ENCODE measurements at regions not wholly inside any gene's neighbourhood (a gene's known extent, or its start where the extent isn't known, plus 50 kb on each side); places are given as distances from the start of the nearest gene placed in this dataset.

DNA sequence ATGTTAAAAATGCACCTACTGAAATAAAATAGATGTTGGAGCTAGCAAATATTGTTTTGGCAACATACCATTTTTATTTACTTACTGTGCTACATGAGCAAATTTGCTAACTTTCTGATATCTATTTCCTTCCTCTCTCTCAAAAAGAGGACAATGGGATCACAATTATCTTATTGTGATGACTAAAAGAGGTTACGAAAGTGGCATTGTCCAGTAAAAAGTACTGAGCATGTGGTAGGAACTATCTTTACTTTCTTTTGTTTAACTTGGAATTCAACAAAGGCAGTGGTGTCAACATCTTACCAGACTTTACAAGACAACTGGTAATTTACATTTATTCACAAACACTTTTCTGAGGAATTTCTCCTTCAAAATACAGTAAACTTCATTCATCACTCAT, 1542.6 kb upstream of the CDH8 start:
- H3K9me1 ChIP-seq (ENCODE audit: control insufficient read depth, extremely low read depth, insufficient read depth, low read length) = no peaks in the 10 kb centered on the region
- H3K4me3 ChIP-seq (ENCODE audit: control insufficient read depth in 2 of 3, extremely low read depth in 1 of 3, insufficient read depth in 2 of 3, low read depth in 1 of 3, low read length in 3 of 3) = no peak overlapping the region
- dilution Hi-C loops (cut with MboI; ENCODE audit: extremely low pct_ligation_motif_present, low sequenced_read_pairs) = no loop called here
- H3K4me1 ChIP-seq (ENCODE audit: control insufficient read depth, extremely low read depth, insufficient read depth, low read length) = no peaks in the 10 kb centered on the region
- H3K79me2 ChIP-seq (ENCODE audit: control insufficient read depth, insufficient read depth, low read length) = no peaks in the 10 kb centered on the region
- no peak for TF ChIP-seq EZH2 (IDR thresholded peaks at IDR 0.05; ENCODE audit: low read length)
- TF ChIP-seq, protein P1, sequence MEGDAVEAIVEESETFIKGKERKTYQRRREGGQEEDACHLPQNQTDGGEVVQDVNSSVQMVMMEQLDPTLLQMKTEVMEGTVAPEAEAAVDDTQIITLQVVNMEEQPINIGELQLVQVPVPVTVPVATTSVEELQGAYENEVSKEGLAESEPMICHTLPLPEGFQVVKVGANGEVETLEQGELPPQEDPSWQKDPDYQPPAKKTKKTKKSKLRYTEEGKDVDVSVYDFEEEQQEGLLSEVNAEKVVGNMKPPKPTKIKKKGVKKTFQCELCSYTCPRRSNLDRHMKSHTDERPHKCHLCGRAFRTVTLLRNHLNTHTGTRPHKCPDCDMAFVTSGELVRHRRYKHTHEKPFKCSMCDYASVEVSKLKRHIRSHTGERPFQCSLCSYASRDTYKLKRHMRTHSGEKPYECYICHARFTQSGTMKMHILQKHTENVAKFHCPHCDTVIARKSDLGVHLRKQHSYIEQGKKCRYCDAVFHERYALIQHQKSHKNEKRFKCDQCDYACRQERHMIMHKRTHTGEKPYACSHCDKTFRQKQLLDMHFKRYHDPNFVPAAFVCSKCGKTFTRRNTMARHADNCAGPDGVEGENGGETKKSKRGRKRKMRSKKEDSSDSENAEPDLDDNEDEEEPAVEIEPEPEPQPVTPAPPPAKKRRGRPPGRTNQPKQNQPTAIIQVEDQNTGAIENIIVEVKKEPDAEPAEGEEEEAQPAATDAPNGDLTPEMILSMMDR (optimal IDR thresholded peaks at IDR 0.05 in 1 of 3, IDR thresholded peaks at IDR 0.05 in 1 of 3, conservative IDR thresholded peaks at IDR 0.05 in 1 of 3; ENCODE audit: extremely low read depth in 1 of 3, insufficient read depth in 2 of 3, low read length in 3 of 3) = no peak
- H3K4me2 ChIP-seq (ENCODE audit: control insufficient read depth, extremely low read depth, insufficient read depth, low read depth, low read length) = no peak overlapping the region
- H4K20me1 ChIP-seq (ENCODE audit: control insufficient read depth, extremely low read depth, insufficient read depth, low read length) = no peaks in the 10 kb centered on the region
- no peak for DNase-seq (ENCODE audit: low read depth, low spot score)
- H2AFZ ChIP-seq (ENCODE audit: control insufficient read depth, low read length) = no peak overlapping the region
- no peaks in the 10 kb centered on the region for H3K27me3 ChIP-seq (ENCODE audit: control insufficient read depth, extremely low read depth, insufficient read depth, low read length)
- H3K9ac ChIP-seq (ENCODE audit: control insufficient read depth, extremely low read depth, insufficient read depth, low read length) = no peak overlapping the region
- no peaks in the 10 kb centered on the region for H3K36me3 ChIP-seq (ENCODE audit: control insufficient read depth in 2 of 2, extremely low read depth in 1 of 2, insufficient read depth in 2 of 2, low read length in 2 of 2)
- no peaks in the 10 kb centered on the region for H3K9me3 ChIP-seq (ENCODE audit: control insufficient read depth, low read depth, low read length)
- FAIRE-seq = no peak
- no peak overlapping the region for H3K27ac ChIP-seq (ENCODE audit: control insufficient read depth, insufficient read depth, low read length)

DNA sequence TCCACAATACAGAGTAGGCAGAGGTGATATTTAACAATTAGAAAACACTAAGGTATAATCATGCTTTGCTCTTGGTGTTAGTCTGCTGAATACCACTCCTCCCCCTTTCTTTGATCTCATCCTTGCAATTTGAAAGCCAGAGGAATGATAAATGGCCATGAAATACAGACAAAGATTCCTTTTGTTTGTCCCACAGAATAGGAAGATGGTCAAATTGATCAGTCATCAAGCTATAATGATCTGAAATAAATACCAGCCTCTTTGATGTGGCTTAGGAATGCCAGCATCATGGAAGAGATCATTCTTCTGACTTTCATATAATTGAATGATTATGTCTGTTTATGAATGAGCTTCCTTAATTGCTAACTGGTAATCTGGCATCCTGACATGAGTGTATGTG, 1541.7 kb upstream of the CDH8 start:
- Histone ChIP-seq H2AFZ (ENCODE audit: control insufficient read depth, low read length) (no peak overlapping the region), H4K20me1 (ENCODE audit: control insufficient read depth, extremely low read depth, insufficient read depth, low read length) (no peaks in the 10 kb centered on the region), H3K27me3 (ENCODE audit: control insufficient read depth, extremely low read depth, insufficient read depth, low read length) (no peaks in the 10 kb centered on the region), H3K27ac (ENCODE audit: control insufficient read depth, insufficient read depth, low read length) (no peak overlapping the region), H3K9ac (ENCODE audit: control insufficient read depth, extremely low read depth, insufficient read depth, low read length) (no peak overlapping the region), H3K36me3 (ENCODE audit: control insufficient read depth in 2 of 2, extremely low read depth in 1 of 2, insufficient read depth in 2 of 2, low read length in 2 of 2) (no peaks in the 10 kb centered on the region), H3K9me1 (ENCODE audit: control insufficient read depth, extremely low read depth, insufficient read depth, low read length) (no peaks in the 10 kb centered on the region), H3K79me2 (ENCODE audit: control insufficient read depth, insufficient read depth, low read length) (no peaks in the 10 kb centered on the region), H3K4me2 (ENCODE audit: control insufficient read depth, extremely low read depth, insufficient read depth, low read depth, low read length) (no peak overlapping the region), H3K9me3 (ENCODE audit: control insufficient read depth, low read depth, low read length) (no peaks in the 10 kb centered on the region), H3K4me1 (ENCODE audit: control insufficient read depth, extremely low read depth, insufficient read depth, low read length) (no peaks in the 10 kb centered on the region), H3K4me3 (ENCODE audit: control insufficient read depth in 2 of 3, extremely low read depth in 1 of 3, insufficient read depth in 2 of 3, low read depth in 1 of 3, low read length in 3 of 3) (no peak overlapping the region)
- FAIRE-seq (no peak), DNase-seq (ENCODE audit: low read depth, low spot score) (no peak)
- TF ChIP-seq, protein P1 (optimal IDR thresholded peaks at IDR 0.05 in 1 of 3, IDR thresholded peaks at IDR 0.05 in 1 of 3, conservative IDR thresholded peaks at IDR 0.05 in 1 of 3; ENCODE audit: extremely low read depth in 1 of 3, insufficient read depth in 2 of 3, low read length in 3 of 3) = no peak
- no peak for TF ChIP-seq EZH2 (IDR thresholded peaks at IDR 0.05; ENCODE audit: low read length)
- dilution Hi-C loops (cut with MboI; ENCODE audit: extremely low pct_ligation_motif_present, low sequenced_read_pairs) = no loop called here

All from keratinocyte (primary cell).